Keratinocyte (primary cell): ENCODE measurements at regions not wholly inside any gene's neighbourhood (a gene's known extent, or its start where the extent isn't known, plus 50 kb on each side); places are given as distances from the start of the nearest gene placed in this dataset.

Experiments used
- EZH2 ChIP-seq: IDR thresholded peaks from one replicate; pipeline ENCODE4 v1.6.1; 2012; ENCODE audit warnings: inconsistent platforms, mild to moderate bottlenecking, low read length, moderate library complexity
- TF ChIP-seq, protein P1 (sequence below), 3 experiments: IDR thresholded peaks in 1 of 3; conservative IDR thresholded peaks in 1 of 3; optimal IDR thresholded peaks in 1 of 3; 2 replicates in 2 of 3; 3 replicates in 1 of 3; pipeline versions ENCODE3 to v1.5.1; 2011; ENCODE audit warnings: low read length in 3 of 3, mild to moderate bottlenecking in 3 of 3, moderate library complexity in 2 of 3, control low read depth in 1 of 3, inconsistent platforms in 1 of 3; ENCODE audit not compliant: insufficient read depth in 2 of 3; ENCODE audit errors: extremely low read depth in 1 of 3

DNA sequence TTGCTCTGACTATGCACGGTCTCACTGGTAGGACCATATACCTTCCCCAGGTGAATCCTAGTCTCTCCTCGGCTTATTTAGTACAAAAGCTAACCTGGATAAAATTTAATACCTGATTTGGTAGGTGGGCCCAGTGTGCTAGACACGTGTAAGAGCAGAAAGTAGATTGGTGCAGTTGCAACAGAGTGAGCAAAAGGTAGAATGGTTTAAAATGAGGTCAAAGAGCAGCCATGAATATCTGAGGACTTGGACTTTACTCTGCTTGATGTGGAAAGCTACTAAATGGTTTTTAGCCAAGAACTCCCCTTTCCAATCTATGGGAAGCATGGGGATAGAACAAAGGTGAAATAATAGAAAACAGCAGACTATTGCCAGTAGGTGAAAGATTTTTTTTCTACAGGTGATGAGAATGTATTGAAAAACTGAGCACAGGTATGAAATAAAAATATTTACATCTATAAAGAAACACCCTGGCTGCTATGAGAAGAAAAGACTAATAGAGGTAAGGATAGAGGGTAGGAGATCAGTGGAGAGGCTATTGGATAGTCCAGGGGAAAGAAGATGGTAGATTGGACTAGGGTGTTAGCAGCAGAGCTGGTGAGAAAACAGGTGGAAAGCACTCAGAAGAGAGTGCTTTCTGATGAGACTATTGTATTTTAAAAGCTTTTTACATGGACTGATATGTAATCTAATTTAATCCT, 61.3 kb upstream of the BCL9 start:
- TF ChIP-seq, protein P1, sequence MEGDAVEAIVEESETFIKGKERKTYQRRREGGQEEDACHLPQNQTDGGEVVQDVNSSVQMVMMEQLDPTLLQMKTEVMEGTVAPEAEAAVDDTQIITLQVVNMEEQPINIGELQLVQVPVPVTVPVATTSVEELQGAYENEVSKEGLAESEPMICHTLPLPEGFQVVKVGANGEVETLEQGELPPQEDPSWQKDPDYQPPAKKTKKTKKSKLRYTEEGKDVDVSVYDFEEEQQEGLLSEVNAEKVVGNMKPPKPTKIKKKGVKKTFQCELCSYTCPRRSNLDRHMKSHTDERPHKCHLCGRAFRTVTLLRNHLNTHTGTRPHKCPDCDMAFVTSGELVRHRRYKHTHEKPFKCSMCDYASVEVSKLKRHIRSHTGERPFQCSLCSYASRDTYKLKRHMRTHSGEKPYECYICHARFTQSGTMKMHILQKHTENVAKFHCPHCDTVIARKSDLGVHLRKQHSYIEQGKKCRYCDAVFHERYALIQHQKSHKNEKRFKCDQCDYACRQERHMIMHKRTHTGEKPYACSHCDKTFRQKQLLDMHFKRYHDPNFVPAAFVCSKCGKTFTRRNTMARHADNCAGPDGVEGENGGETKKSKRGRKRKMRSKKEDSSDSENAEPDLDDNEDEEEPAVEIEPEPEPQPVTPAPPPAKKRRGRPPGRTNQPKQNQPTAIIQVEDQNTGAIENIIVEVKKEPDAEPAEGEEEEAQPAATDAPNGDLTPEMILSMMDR (optimal IDR thresholded peaks at IDR 0.05 in 1 of 3, IDR thresholded peaks at IDR 0.05 in 1 of 3, conservative IDR thresholded peaks at IDR 0.05 in 1 of 3; ENCODE audit: extremely low read depth in 1 of 3, insufficient read depth in 2 of 3, low read length in 3 of 3), result no peak
- TF ChIP-seq EZH2, result no peak
